Activated B cell treated with CpG ODN at 0.5 μM for 24 hours (primary cell): ENCODE measurements at regions not wholly inside any gene's neighbourhood (a gene's known extent, or its start where the extent isn't known, plus 50 kb on each side); places are given as distances from the start of the nearest gene placed in this dataset.
"Not testable (repeated sequence)": the region's sequence is repeated elsewhere in the genome, so short reads cannot be mapped to it uniquely, and the experiment has no call there.

ENCODE experiments used
- ATAC-seq: fragments of 200-7000 bp; cut with Tn5 transposase; one replicate; pipeline ENCODE4 v1.10.0; 2021; ENCODE audit warnings: low read depth, mild to moderate bottlenecking, moderate library complexity
- CTCF ChIA-PET: fragments of 350-600 bp; sonication (Branson Sonifier 250); formaldehyde crosslinking; loops from one replicate; lab custom pipeline; 2021; ENCODE audit warnings: antibody characterized with exemption; lab: Charles Lee
- POLR2A ChIA-PET: fragments of 350-600 bp; sonication (Branson Sonifier 250); formaldehyde crosslinking; loops from one replicate; lab custom pipeline; 2021; ENCODE audit warnings: antibody characterized with exemption; lab: Charles Lee
- DNase-seq: peaks from one replicate; pipeline ENCODE4 v3.0.0; 2022
- H3K27ac Mint-ChIP-seq: one replicate; pipeline ENCODE4 v1.8.0; 2020; ENCODE audit warnings: mixed read lengths
- H3K27me3 Mint-ChIP-seq: one replicate; pipeline ENCODE4 v1.8.0; 2021; ENCODE audit warnings: mixed read lengths
- H3K36me3 Mint-ChIP-seq: one replicate; pipeline ENCODE4 v1.8.0; 2021; ENCODE audit warnings: low read depth, mixed read lengths
- H3K4me1 Mint-ChIP-seq: one replicate; pipeline ENCODE4 v1.8.0; 2021; ENCODE audit warnings: mixed read lengths
- H3K4me3 Mint-ChIP-seq: one replicate; pipeline ENCODE4 v1.8.0; 2020; ENCODE audit warnings: mild to moderate bottlenecking, mixed read lengths
- H3K9me3 Mint-ChIP-seq: one replicate; pipeline ENCODE4 v1.8.0; 2020; ENCODE audit warnings: mixed read lengths
- CTCF ChIP-seq: fragments of 200-600 bp; IDR thresholded peaks from one replicate; pipeline ENCODE4 v1.8.0; 2022; ENCODE audit warnings: antibody characterized with exemption, mild to moderate bottlenecking
- intact Hi-C: fragments of 100-400 bp; cut with micrococcal nuclease; formaldehyde crosslinking; loops from one replicate; pipeline ENCODE4 v1.15.1; 2024

- Mint-ChIP-seq H3K4me1 (no peaks in the 10 kb centered on the region), H3K27ac (no peak overlapping the region), H3K4me3 (no peak overlapping the region), H3K36me3 (no peaks in the 10 kb centered on the region), H3K27me3 (peaks cover 2% of the 10 kb centered on the region), H3K9me3 (no peaks in the 10 kb centered on the region)
- DNase-seq (no peak), ATAC-seq (no peak)
- ChIA-PET POLR2A (no interaction called here), CTCF (no interaction called here)
- TF ChIP-seq CTCF, result no peak
- intact Hi-C loops, result no loop called here
These were observed 99.1 kb upstream of the SMAD3 start for GRCh38 chr15:66966256-66966655.

GRCh38 chr15:66968806-66969596 is 96.4 kb upstream of the SMAD3 start:
- ChIA-PET CTCF (no interaction called here), POLR2A (interaction anchor here (0.6 to 0.7 kb wide), 2 partner anchors 158 to 406 kb away, joined by 3 to 13 read pairs; no protein-coding TSS in a partner anchor)
- Mint-ChIP-seq H3K9me3 (no peaks in the 10 kb centered on the region), H3K27ac (no peak overlapping the region), H3K4me3 (no peak overlapping the region), H3K36me3 (no peaks in the 10 kb centered on the region), H3K4me1 (no peaks in the 10 kb centered on the region), H3K27me3 (peaks cover 2% of the 10 kb centered on the region)
- no peak for TF ChIP-seq CTCF
- ATAC-seq, result no peak
- DNase-seq, result no peak
- intact Hi-C loops, result no loop called here

- POLR2A ChIA-PET, CTCF ChIA-PET, H3K4me3 Mint-ChIP-seq: not testable (repeated sequence)
These were observed 91.3 kb upstream of the SMAD3 start for GRCh38 chr15:66974131-66974530.

GRCh38 chr15:66976106-66976640 is 89.2 kb upstream of the SMAD3 start:
- H3K27ac Mint-ChIP-seq, ATAC-seq, DNase-seq, H3K4me3 Mint-ChIP-seq, H3K36me3 Mint-ChIP-seq, H3K9me3 Mint-ChIP-seq, intact Hi-C loops, H3K27me3 Mint-ChIP-seq, H3K4me1 Mint-ChIP-seq: not testable (repeated sequence)
- POLR2A ChIA-PET, result interaction anchor here (1.0 kb wide), 1 partner anchor 90 kb away, joined by 3 read pairs; the partner anchor contains the start of gene SMAD3
- CTCF ChIA-PET, result interaction anchor here (1.0 kb wide), 1 partner anchor 125 kb away, joined by 4 read pairs; no protein-coding TSS in a partner anchor

More at GRCh38 chr15:66974131-66974530, 91.3 kb upstream of the SMAD3 start:
- intact Hi-C loops, H3K27ac Mint-ChIP-seq, DNase-seq, H3K27me3 Mint-ChIP-seq, H3K9me3 Mint-ChIP-seq, H3K36me3 Mint-ChIP-seq, H3K4me1 Mint-ChIP-seq, ATAC-seq: not testable (repeated sequence)

GRCh38 chr15:66980326-66980725 is 85.1 kb upstream of the SMAD3 start:
- H3K36me3 Mint-ChIP-seq, intact Hi-C loops, POLR2A ChIA-PET, CTCF ChIA-PET, DNase-seq, H3K4me1 Mint-ChIP-seq, H3K9me3 Mint-ChIP-seq, H3K4me3 Mint-ChIP-seq, ATAC-seq, H3K27ac Mint-ChIP-seq: not testable (repeated sequence)
- peaks cover 11% of the 10 kb centered on the region for H3K27me3 Mint-ChIP-seq

GRCh38 chr15:66981771-66982170 is 83.6 kb upstream of the SMAD3 start:
- H3K9me3 Mint-ChIP-seq, result no peaks in the 10 kb centered on the region
- CTCF ChIA-PET, result no interaction called here

More at GRCh38 chr15:66981771-66982170, 83.6 kb upstream of the SMAD3 start:
- ATAC-seq, result no peak
- Mint-ChIP-seq H3K27me3 (peaks cover 11% of the 10 kb centered on the region), H3K4me3 (no peak overlapping the region), H3K4me1 (peaks cover 4% of the 10 kb centered on the region), H3K27ac (no peak overlapping the region), H3K36me3 (no peaks in the 10 kb centered on the region)
- POLR2A ChIA-PET, result no interaction called here
- intact Hi-C loops, result no loop called here
- DNase-seq, result no peak
- no peak for TF ChIP-seq CTCF
